GM12874 (cell line): ENCODE measurements at regions not wholly inside any gene's neighbourhood (a gene's known extent, or its start where the extent isn't known, plus 50 kb on each side); places are given as distances from the start of the nearest gene placed in this dataset.
A peak's percentile ranks its signal among the peaks of the same experiment; 100 is the strongest.

ENCODE experiments used
- CTCF ChIP-seq: IDR thresholded peaks from 2 replicates; pipeline ENCODE4 v1.5.1; 2011; ENCODE audit warnings: low read depth, mild to moderate bottlenecking, control low read depth, low read length, moderate library complexity; ENCODE audit not compliant: insufficient read depth

GRCh38 chr5:108505608-108506007 lies 123.7 kb upstream of the FBXL17 start:
- TF ChIP-seq CTCF: no peak

GRCh38 chr5:108504974-108505373 lies 123.1 kb upstream of the FBXL17 start:
- TF ChIP-seq CTCF: no peak

GRCh38 chr5:108503986-108504385 lies 122.1 kb upstream of the FBXL17 start:
- no peak for TF ChIP-seq CTCF

- TF ChIP-seq CTCF: no peak
These were observed 106.1 kb upstream of the FBXL17 start for GRCh38 chr5:108487951-108488350.

GRCh38 chr5:108484035-108484434 lies 102.1 kb upstream of the FBXL17 start:
- no peak for TF ChIP-seq CTCF

- TF ChIP-seq CTCF: peak; percentile 26; the same call in 1 of the 2 replicates
These were observed 99.5 kb upstream of the FBXL17 start for GRCh38 chr5:108481355-108481931.

GRCh38 chr5:108472237-108472636 lies 90.3 kb upstream of the FBXL17 start:
- TF ChIP-seq CTCF: no peak
